ENCODE measurements at regions not wholly inside any gene's neighbourhood (a gene's known extent, or its start where the extent isn't known, plus 50 kb on each side); places are given as distances from the start of the nearest gene placed in this dataset.

DNA sequence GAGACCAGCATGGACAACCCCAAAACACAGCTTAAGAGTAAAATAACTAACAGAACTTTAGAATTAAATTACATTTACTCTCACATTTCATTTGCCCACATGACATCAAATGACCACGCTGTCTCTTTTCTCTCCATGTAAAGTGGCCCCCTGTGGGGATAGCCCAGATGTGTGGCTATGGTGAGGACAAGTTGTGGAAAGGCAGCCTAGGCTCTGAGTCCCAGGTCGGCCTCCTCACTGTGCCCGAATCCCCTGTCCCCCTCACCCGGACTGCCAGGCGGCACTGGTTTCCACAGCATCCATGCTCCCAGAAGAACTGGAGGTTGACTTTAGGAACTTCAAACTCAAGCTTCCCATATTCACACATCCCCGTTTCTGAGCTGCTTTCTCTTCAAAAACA, 111.8 kb upstream of the UQCRFS1 start:
- TF ChIP-seq, protein P1, sequence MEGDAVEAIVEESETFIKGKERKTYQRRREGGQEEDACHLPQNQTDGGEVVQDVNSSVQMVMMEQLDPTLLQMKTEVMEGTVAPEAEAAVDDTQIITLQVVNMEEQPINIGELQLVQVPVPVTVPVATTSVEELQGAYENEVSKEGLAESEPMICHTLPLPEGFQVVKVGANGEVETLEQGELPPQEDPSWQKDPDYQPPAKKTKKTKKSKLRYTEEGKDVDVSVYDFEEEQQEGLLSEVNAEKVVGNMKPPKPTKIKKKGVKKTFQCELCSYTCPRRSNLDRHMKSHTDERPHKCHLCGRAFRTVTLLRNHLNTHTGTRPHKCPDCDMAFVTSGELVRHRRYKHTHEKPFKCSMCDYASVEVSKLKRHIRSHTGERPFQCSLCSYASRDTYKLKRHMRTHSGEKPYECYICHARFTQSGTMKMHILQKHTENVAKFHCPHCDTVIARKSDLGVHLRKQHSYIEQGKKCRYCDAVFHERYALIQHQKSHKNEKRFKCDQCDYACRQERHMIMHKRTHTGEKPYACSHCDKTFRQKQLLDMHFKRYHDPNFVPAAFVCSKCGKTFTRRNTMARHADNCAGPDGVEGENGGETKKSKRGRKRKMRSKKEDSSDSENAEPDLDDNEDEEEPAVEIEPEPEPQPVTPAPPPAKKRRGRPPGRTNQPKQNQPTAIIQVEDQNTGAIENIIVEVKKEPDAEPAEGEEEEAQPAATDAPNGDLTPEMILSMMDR (IDR thresholded peaks at IDR 0.05; ENCODE audit: low read depth, low read length) = no peak
- no peak overlapping the region for H3K4me3 ChIP-seq (replicated peaks in 1 of 2; ENCODE audit: low read depth in 2 of 2, low read length in 2 of 2)
- DNase-seq (ENCODE audit: low read depth in 2 of 2) = no peak

DNA sequence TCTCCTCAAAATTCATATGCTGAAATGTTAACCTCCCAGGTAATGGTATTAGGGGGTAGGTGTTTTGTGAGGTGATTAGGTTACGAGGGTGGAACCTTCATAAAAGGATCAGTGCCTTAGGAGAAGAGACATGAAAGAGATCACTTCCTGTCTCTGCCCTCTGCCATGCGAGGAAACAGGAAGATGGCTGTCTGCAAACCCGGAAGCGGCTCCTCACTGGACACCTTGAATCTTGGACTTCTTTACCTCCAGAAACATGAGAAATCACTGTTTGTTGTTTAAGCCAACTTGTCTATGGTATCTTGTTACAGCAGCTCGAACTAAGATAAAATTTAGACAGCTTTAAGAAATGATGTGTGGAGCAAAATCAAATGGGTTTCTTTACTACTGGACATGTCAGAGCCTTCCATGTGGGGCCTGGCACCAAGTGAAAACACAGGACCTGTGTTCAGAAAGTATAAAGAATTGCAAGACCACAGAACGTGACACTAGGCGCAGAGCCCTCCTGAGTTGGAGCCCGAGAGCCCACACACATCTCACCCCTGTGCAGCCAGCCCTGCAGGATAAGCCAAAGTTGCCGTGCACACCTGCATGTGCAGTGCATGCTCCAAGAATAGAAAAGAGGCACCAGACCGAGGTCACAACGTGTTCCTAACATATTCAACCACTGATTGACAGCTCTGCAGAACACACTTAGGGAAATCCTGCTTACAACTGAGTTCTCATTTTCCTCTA, 112.5 kb upstream of the UQCRFS1 start:
- TF ChIP-seq, protein P1 (IDR thresholded peaks at IDR 0.05; ENCODE audit: low read depth, low read length) = no peak
- H3K4me3 ChIP-seq (replicated peaks in 1 of 2; ENCODE audit: low read depth in 2 of 2, low read length in 2 of 2) = no peak overlapping the region
- DNase-seq (ENCODE audit: low read depth in 2 of 2) = no peak

DNA sequence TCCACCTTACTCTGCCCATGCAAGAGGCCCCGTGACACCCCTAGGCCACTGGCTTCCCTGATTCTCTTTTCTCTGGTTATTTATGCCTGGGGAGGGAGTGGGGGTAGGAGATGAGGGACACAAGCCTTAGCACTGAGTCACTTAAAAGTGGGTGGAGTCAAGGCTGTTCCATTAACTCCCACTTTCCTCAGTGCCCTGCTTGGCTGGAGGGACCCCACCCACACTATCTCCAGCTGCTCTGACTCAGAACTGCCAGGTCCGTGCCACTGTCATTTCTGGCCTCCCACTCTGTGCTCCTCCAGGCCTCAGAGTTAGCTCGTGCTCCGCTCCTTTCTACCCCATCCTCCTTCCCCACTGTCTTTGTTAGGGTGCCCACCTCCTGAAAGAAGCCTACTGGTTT, 113.4 kb upstream of the UQCRFS1 start:
- TF ChIP-seq, protein P1 (IDR thresholded peaks at IDR 0.05; ENCODE audit: low read depth, low read length) = no peak
- H3K4me3 ChIP-seq (replicated peaks in 1 of 2; ENCODE audit: low read depth in 2 of 2, low read length in 2 of 2) = no peak overlapping the region
- no peak for DNase-seq (ENCODE audit: low read depth in 2 of 2)

DNA sequence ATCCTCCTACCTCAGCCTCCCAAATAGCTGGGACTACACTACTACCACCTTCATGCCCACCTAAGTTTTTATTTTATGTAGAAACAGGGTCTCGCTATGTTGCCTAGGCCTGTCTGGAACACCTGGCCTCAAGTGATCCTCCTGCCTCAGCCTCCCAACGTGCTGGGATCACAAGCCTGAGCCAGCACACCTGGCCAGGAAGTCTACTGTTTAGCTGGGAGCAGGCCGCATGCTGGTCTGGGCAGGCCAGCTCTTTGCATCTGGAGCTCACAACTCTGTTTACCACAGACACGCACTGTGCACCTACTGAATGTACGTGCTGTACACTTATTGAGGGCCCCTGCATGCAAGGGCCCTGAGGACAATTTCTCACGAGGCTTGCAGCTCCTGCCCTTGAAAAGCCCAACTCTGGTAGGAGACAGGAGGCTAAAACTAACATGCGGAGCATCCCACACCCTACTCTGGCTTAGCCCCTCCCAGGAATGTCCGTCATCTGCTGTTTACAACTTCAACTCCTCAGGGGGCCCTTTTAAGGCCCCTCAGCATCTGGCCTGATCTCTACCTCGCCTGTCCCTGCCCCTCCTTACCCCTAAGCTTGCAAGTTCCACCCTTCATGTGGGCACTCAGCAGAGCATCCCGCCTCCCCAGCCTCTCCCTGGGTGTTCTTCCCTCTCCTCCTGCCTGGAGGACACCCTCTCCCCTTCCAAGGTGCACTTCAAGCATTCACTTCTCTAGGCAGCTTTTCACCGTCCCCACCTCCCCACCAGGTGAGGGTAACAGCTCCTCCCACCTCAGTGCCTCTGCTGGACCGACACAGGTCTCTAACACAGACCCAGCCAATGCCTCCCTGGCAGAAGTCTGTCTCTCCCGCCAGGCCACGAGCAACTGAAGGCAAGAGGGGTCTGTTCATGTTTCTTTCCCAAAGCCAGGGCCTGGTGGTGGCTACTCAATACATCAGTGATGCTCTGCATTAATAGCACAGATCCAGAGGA, 114.2 kb upstream of the UQCRFS1 start:
- no peak overlapping the region for H3K4me3 ChIP-seq (replicated peaks in 1 of 2; ENCODE audit: low read depth in 2 of 2, low read length in 2 of 2)
- TF ChIP-seq, protein P1 (IDR thresholded peaks at IDR 0.05; ENCODE audit: low read depth, low read length) = no peak
- DNase-seq (ENCODE audit: low read depth in 2 of 2) = no peak

DNA sequence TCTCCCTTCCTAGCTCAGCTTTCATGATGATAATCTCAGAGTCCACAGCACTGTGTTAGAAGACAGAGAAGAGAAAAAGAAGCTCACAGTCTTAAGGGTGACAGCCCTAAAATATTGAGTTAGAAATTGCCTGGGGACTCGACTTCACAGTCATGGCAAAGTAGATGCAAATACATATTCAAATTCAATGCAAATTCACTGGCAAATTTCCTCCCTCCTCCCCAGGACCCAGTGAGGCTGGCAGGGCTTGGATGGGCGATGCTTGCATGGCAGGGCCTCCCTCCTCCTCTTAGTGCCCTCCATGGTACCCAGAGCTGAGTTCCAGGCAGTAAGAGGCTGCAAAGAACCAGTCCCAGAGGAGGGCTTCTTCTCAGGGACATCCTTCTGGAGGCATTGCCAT, 115.6 kb upstream of the UQCRFS1 start:
- no peak overlapping the region for H3K4me3 ChIP-seq (replicated peaks in 1 of 2; ENCODE audit: low read depth in 2 of 2, low read length in 2 of 2)
- TF ChIP-seq, protein P1 (IDR thresholded peaks at IDR 0.05; ENCODE audit: low read depth, low read length) = no peak
- DNase-seq (ENCODE audit: low read depth in 2 of 2) = no peak

DNA sequence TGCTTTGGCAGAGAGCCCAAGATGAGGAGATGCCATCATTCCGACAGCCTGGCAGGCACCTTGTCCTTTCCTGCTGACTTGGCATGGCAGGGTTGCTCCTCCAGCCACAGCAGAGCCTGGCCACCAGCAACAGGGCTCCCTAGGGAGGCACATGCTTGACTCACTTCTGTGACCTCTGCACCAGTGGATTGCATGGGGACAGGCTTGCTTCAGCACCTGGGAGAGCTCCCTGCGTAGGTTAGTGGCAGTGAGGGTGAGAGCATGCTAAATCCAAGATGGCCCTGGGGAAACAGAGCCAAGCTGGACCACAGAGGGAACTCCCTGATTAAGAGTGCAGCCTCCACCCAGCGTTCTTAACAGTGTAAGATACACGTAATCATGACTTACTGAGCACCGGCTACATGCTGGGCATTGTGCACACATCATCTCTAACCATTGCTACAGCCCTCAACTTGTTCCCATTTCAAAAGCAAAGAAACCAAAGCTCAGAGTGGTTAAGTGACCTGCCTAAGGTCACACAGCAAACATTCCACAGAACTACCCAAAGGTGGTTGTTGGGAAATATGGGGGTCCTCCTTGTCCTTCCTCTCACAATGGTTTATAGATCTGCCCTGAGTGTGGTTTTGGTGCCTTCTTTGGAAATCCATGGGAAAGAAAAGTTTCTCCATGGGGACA, 116.6 kb upstream of the UQCRFS1 start:
- no peak for DNase-seq (ENCODE audit: low read depth in 2 of 2)
- TF ChIP-seq, protein P1 (IDR thresholded peaks at IDR 0.05; ENCODE audit: low read depth, low read length) = no peak

More for the DNA sequence above, 116.6 kb upstream of the UQCRFS1 start:
- no peak overlapping the region for H3K4me3 ChIP-seq (replicated peaks in 1 of 2; ENCODE audit: low read depth in 2 of 2, low read length in 2 of 2)

Data from cardiac fibroblast (primary cell).